Lower leg skin (tissue), 4 donors: ENCODE measurements at regions not wholly inside any gene's neighbourhood (a gene's known extent, or its start where the extent isn't known, plus 50 kb on each side); places are given as distances from the start of the nearest gene placed in this dataset.

ENCODE experiments used
- DNase-seq, 2 donors: peaks; one replicate each; pipeline ENCODE4 v3.0.0-alpha.2; 2019; ENCODE audit warnings: low spot score in 2 of 2
- H3K4me3 ChIP-seq: fragments of 200-600 bp; sonication (generic); 2 replicates; pipeline ENCODE4 v1.5.1; 2017; ENCODE audit warnings: mild to moderate bottlenecking, low read depth; ENCODE audit not compliant: poor library complexity, severe bottlenecking
- POLR2A ChIP-seq, 2 donors: fragments of 450-650 bp; IDR thresholded peaks; one replicate each; pipeline ENCODE4 v1.6.1; 2016 to 2017; ENCODE audit warnings: antibody characterized with exemption in 2 of 2, mild to moderate bottlenecking in 1 of 2, moderate library complexity in 1 of 2
- WGBS, 2 donors: methylation state at CpG; one replicate each; pipeline ENCODE4 v1.1.5; 2018; 5-methylcytosine and 5-hydroxymethylcytosine counted together
- intact Hi-C: fragments of 100-400 bp; cut with DNase I; formaldehyde crosslinking; loops from one replicate; pipeline ENCODE4 v1.15.0; 2023; ENCODE audit warnings: low total_unique reads
- TF ChIP-seq, protein P1 (sequence below), 3 donors: fragments of 450-650 bp; IDR thresholded peaks; one replicate each; pipeline ENCODE4 v1.5.1; 2016; ENCODE audit warnings: antibody characterized with exemption in 3 of 3, mild to moderate bottlenecking in 3 of 3, moderate library complexity in 2 of 3

DNA sequence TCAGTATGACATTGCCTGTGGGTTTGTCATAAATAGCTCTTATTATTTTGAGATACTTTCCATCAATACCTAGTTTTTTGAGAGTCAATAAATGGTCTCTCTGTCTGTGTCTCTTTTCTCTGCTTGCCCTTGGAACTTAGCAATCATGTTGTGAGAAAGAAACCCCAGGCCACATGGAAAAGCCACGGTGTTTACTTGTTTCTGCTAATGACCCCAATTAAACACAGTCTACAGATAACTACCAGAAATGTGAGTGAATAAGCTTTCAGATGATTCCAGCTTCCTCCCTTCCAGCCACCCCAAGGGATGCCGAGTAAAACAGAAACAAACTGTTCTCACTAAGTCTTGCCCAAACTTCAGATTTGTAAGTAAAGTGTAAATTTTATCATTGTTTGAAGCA is 584.9 kb downstream of the MAT2B start:
- WGBS, 2 donors, result 32 to 33% methylated on average over 2 of the region's 2 CpGs
- H3K4me3 ChIP-seq, result no peak overlapping the region
- TF ChIP-seq, protein P1, sequence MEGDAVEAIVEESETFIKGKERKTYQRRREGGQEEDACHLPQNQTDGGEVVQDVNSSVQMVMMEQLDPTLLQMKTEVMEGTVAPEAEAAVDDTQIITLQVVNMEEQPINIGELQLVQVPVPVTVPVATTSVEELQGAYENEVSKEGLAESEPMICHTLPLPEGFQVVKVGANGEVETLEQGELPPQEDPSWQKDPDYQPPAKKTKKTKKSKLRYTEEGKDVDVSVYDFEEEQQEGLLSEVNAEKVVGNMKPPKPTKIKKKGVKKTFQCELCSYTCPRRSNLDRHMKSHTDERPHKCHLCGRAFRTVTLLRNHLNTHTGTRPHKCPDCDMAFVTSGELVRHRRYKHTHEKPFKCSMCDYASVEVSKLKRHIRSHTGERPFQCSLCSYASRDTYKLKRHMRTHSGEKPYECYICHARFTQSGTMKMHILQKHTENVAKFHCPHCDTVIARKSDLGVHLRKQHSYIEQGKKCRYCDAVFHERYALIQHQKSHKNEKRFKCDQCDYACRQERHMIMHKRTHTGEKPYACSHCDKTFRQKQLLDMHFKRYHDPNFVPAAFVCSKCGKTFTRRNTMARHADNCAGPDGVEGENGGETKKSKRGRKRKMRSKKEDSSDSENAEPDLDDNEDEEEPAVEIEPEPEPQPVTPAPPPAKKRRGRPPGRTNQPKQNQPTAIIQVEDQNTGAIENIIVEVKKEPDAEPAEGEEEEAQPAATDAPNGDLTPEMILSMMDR (IDR thresholded peaks at IDR 0.05), result no peak
- TF ChIP-seq POLR2A (IDR thresholded peaks at IDR 0.05), result no peak
- intact Hi-C loops, result no loop called here
- no peak for DNase-seq

DNA sequence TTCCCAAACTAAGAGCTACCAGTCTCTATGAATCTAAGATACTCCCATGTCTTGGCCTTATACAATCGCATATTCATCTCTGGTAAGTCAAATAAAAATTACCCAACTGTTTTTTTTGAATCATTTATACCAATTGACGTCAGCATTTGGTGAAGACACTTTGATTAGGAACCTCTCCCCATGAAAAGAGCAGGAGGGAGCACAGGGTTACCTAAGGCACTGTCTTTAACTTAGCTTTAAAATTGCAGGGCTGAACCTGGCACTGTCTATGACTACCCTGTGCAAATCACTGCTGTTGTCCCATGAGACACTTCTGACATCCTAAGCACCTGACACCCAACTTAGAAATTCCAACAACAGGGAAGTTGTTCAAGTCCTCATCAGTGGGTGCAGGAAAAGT is 586.4 kb downstream of the MAT2B start:
- TF ChIP-seq, protein P1 (IDR thresholded peaks at IDR 0.05), result no peak
- no peak for TF ChIP-seq POLR2A (IDR thresholded peaks at IDR 0.05)
- WGBS, 2 donors, result 75 to 78% methylated on average over 2 of the region's 2 CpGs
- no peak overlapping the region for H3K4me3 ChIP-seq
- no peak for DNase-seq
- intact Hi-C loops, result no loop called here

DNA sequence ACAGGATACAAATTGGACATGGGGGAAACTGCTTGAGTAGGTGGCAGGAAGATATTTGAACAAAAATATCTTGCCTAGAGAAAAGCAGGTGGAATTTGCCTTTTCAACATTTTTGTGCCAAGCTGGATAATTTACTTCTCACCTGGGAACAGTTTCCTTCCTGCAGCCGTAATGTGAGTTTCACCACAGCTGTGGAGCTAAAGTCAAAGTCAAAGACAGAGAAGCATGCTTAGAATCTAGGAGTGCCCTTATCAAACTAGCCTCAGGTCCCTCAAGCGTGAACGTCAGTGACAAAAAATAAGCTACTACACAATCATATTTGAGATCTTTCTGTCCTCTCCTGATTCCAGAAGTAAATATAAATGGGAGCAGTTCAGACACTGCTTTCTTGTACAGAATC is 588.9 kb downstream of the MAT2B start:
- 31 to 36% methylated on average over 3 of the region's 3 CpGs for WGBS, 2 donors
- no peak for DNase-seq
- TF ChIP-seq, protein P1 (IDR thresholded peaks at IDR 0.05), result no peak
- no peak for TF ChIP-seq POLR2A (IDR thresholded peaks at IDR 0.05)
- H3K4me3 ChIP-seq, result no peak overlapping the region
- intact Hi-C loops, result no loop called here

DNA sequence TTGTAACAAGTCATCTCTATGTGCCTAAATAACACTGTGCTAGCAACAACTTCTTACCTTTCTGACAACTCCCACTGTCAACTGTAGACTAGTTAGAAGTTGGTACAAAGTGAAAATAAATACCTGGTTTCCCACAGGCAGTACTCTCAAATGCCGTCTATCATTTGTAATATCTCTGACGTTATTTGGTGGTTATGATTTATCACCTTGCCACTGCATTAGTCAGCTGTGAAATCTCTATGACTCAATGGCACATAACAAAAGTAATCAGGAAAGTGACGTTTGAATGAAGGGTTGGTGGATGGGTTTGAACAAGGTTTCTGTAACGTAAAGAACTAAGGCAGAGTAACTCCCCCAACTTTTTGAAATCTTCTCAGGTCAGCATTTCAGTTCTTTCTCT is 592.3 kb downstream of the MAT2B start:
- H3K4me3 ChIP-seq, result no peak overlapping the region
- TF ChIP-seq, protein P1 (IDR thresholded peaks at IDR 0.05), result no peak
- no peak for TF ChIP-seq POLR2A (IDR thresholded peaks at IDR 0.05)
- no peak for DNase-seq
- 49 to 54% methylated on average over 4 of the region's 4 CpGs for WGBS, 2 donors
- intact Hi-C loops, result no loop called here

DNA sequence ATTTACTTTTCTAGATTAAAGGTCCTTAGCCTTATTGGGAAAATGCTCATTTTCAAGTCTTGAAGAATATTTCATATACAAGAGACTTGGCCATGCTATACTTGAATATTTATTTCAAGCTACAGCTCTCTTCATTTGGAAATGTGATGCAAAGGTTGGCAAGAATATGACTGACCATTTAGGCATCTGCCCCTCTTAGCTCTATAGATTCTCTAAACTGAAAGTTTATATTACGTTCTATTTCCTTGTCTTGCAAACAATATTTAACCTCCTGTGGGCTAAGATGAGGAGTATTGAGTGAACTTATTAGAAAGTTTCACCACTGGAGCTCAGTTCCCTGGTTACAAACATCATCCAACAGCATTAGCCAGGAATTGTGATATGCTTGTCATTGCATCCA is 593.1 kb downstream of the MAT2B start:
- no peak for DNase-seq
- 74 to 75% methylated on average over 1 of the region's 1 CpG for WGBS, 2 donors
- H3K4me3 ChIP-seq, result no peak overlapping the region
- intact Hi-C loops, result no loop called here
- TF ChIP-seq, protein P1 (IDR thresholded peaks at IDR 0.05), result no peak
- no peak for TF ChIP-seq POLR2A (IDR thresholded peaks at IDR 0.05)

DNA sequence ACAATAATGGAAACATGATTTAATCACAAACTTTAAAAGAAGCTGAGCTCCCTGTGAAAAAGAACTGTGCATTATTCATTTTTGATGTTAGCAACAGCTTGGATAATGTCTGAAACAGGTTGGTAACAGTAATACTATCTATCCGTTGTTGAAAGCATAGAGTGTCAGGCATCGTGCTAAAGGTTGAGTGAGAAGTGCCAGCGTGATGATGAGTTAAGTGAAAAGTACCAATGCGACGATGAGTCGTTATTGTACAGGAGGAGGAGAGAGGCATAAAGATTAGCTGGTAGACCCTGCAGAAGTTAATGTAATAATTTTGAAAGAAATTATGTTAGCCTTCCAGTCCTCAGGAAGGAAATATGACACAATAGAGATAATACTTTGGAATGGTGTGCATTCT is 593.6 kb downstream of the MAT2B start:
- no peak overlapping the region for H3K4me3 ChIP-seq
- TF ChIP-seq, protein P1 (IDR thresholded peaks at IDR 0.05), result no peak
- no peak for TF ChIP-seq POLR2A (IDR thresholded peaks at IDR 0.05)
- no peak for DNase-seq
- intact Hi-C loops, result no loop called here
- WGBS, 2 donors, result 80 to 90% methylated on average over 6 of the region's 6 CpGs
